ENCODE measurements at regions not wholly inside any gene's neighbourhood (a gene's known extent, or its start where the extent isn't known, plus 50 kb on each side); places are given as distances from the start of the nearest gene placed in this dataset.
A peak's percentile ranks its signal among the peaks of the same experiment; 100 is the strongest.

- no peaks in the 10 kb centered on the region for H3K36me3 ChIP-seq
- DNase-seq (ENCODE audit: low spot score) (no peak), ATAC-seq (ENCODE audit: insufficient number of reproducible peaks, low FRiP score, low read depth) (no peak)
- H3K9me3 ChIP-seq, result no peaks in the 10 kb centered on the region
- TF ChIP-seq CTCF (IDR thresholded peaks at IDR 0.05), result no peak
- no peak overlapping the region for H3K27ac ChIP-seq
- H3K27me3 ChIP-seq (replicated peaks; ENCODE audit: insufficient read depth), result no peaks in the 10 kb centered on the region
- H3K4me1 ChIP-seq (ENCODE audit: control insufficient read depth in 1 of 2, low read depth in 2 of 2), result no peaks in the 10 kb centered on the region
- H3K4me3 ChIP-seq, result no peak overlapping the region
Observed at GRCh38 chr4:11866391-11866790, 437.7 kb upstream of the HS3ST1 start.

- Histone ChIP-seq H3K27ac (no peak overlapping the region), H3K36me3 (no peaks in the 10 kb centered on the region), H3K4me1 (ENCODE audit: control insufficient read depth in 1 of 2, low read depth in 2 of 2) (no peaks in the 10 kb centered on the region), H3K4me3 (no peak overlapping the region), H3K9me3 (no peaks in the 10 kb centered on the region), H3K27me3 (replicated peaks; ENCODE audit: insufficient read depth) (no peaks in the 10 kb centered on the region)
- DNase-seq (ENCODE audit: low spot score), result no peak
- no peak for ATAC-seq (ENCODE audit: insufficient number of reproducible peaks, low FRiP score, low read depth)
- TF ChIP-seq CTCF (IDR thresholded peaks at IDR 0.05), result no peak
Observed at GRCh38 chr4:11860996-11861395, 432.3 kb upstream of the HS3ST1 start.

- Histone ChIP-seq H3K27me3 (replicated peaks; ENCODE audit: insufficient read depth) (no peaks in the 10 kb centered on the region), H3K27ac (no peak overlapping the region), H3K4me1 (ENCODE audit: control insufficient read depth in 1 of 2, low read depth in 2 of 2) (no peaks in the 10 kb centered on the region), H3K9me3 (no peaks in the 10 kb centered on the region), H3K36me3 (no peaks in the 10 kb centered on the region), H3K4me3 (no peak overlapping the region)
- ATAC-seq (ENCODE audit: insufficient number of reproducible peaks, low FRiP score, low read depth) (no peak), DNase-seq (ENCODE audit: low spot score) (no peak)
- TF ChIP-seq CTCF (IDR thresholded peaks at IDR 0.05), result no peak
Observed at GRCh38 chr4:11857881-11858280, 429.2 kb upstream of the HS3ST1 start.

GRCh38 chr4:11847167-11847566, 418.5 kb upstream of the HS3ST1 start:
- DNase-seq (ENCODE audit: low spot score), result no peak
- Histone ChIP-seq H3K27me3 (replicated peaks; ENCODE audit: insufficient read depth) (no peaks in the 10 kb centered on the region), H3K9me3 (no peaks in the 10 kb centered on the region), H3K27ac (no peak overlapping the region), H3K4me3 (no peak overlapping the region), H3K4me1 (ENCODE audit: control insufficient read depth in 1 of 2, low read depth in 2 of 2) (no peaks in the 10 kb centered on the region), H3K36me3 (no peaks in the 10 kb centered on the region)
- no peak for ATAC-seq (ENCODE audit: insufficient number of reproducible peaks, low FRiP score, low read depth)
- TF ChIP-seq CTCF (IDR thresholded peaks at IDR 0.05), result no peak

GRCh38 chr4:11843927-11844326, 415.2 kb upstream of the HS3ST1 start:
- ATAC-seq (ENCODE audit: insufficient number of reproducible peaks, low FRiP score, low read depth) (peak; percentile 43), DNase-seq (ENCODE audit: low spot score) (no peak)
- no peaks in the 10 kb centered on the region for H3K36me3 ChIP-seq
- H3K9me3 ChIP-seq, result no peaks in the 10 kb centered on the region
- TF ChIP-seq CTCF (IDR thresholded peaks at IDR 0.05), result no peak
- H3K4me1 ChIP-seq (ENCODE audit: control insufficient read depth in 1 of 2, low read depth in 2 of 2), result no peaks in the 10 kb centered on the region
- no peaks in the 10 kb centered on the region for H3K27me3 ChIP-seq (replicated peaks; ENCODE audit: insufficient read depth)
- H3K4me3 ChIP-seq, result no peak overlapping the region
- no peak overlapping the region for H3K27ac ChIP-seq
